SK-N-SH (cell line): ENCODE measurements at regions not wholly inside any gene's neighbourhood (a gene's known extent, or its start where the extent isn't known, plus 50 kb on each side); places are given as distances from the start of the nearest gene placed in this dataset.

ENCODE experiments used
- CTCF ChIA-PET: fragments of 300-600, 350-600 bp; formaldehyde crosslinking; extraction: SDS; loops from one replicate; lab custom pipeline; 2021; lab: Yijun Ruan, JAX
- POLR2A ChIA-PET: fragments of 350-600 bp; sonication (Branson Sonifier 250); formaldehyde crosslinking; extraction: SDS; loops from one replicate; lab custom pipeline; 2020; ENCODE audit warnings: antibody characterized with exemption, inconsistent platforms; lab: Yijun Ruan, JAX
- DNase-seq: peaks from one replicate; pipeline ENCODE4 v3.0.0; 2012
- H2AFZ ChIP-seq: fragments of 200-600 bp; sonication (generic); 2 replicates; pipeline ENCODE4 v1.8.1; 2016; ENCODE audit warnings: antibody characterized with exemption, mild to moderate bottlenecking, low read depth
- H3F3A ChIP-seq: fragments of 200-600 bp; sonication (generic); replicated peaks from 2 replicates; pipeline ENCODE3; 2016; ENCODE audit warnings: antibody characterized with exemption, mild to moderate bottlenecking; ENCODE audit not compliant: insufficient read depth
- H3K27ac ChIP-seq, 2 experiments: fragments of 200-500 bp in 1 of 2; fragments of 200-600 bp in 1 of 2; sonication (Bioruptor generic) in 1 of 2; sonication (generic), shearing (Covaris generic) in 1 of 2; 2 replicates each; pipeline versions ENCODE4 v1.5.1 to v1.6.1; 2014 to 2016; ENCODE audit warnings: low read depth in 2 of 2, inconsistent platforms in 1 of 2, low read length in 1 of 2, mild to moderate bottlenecking in 1 of 2, mixed read lengths in 1 of 2
- H3K27me3 ChIP-seq: fragments of 200-600 bp; sonication (generic), shearing (Covaris generic); 2 replicates; pipeline ENCODE4 v1.6.1; 2016; ENCODE audit warnings: mixed run types; ENCODE audit not compliant: insufficient read depth
- H3K36me3 ChIP-seq, 2 experiments: fragments of 200-500 bp in 1 of 2; fragments of 200-600 bp in 1 of 2; sonication (Bioruptor generic) in 1 of 2; sonication (generic) in 1 of 2; replicated peaks in 1 of 2; 2 replicates each; pipeline versions ENCODE3 to v1.5.1; 2014 to 2016; ENCODE audit warnings: low read length in 1 of 2, mild to moderate bottlenecking in 1 of 2; ENCODE audit not compliant: insufficient read depth in 2 of 2, control insufficient read depth in 1 of 2
- H3K4me1 ChIP-seq, 2 experiments: fragments of 200-500 bp in 1 of 2; fragments of 200-600 bp in 1 of 2; sonication (Bioruptor generic) in 1 of 2; sonication (generic), shearing (Covaris generic) in 1 of 2; 2 replicates each; pipeline versions ENCODE4 v1.5.1 to v1.6.1; 2014 to 2016; ENCODE audit warnings: low read depth in 1 of 2, low read length in 1 of 2, mixed run types in 1 of 2; ENCODE audit not compliant: insufficient read depth in 2 of 2, control insufficient read depth in 1 of 2
- H3K4me2 ChIP-seq: fragments of 200-600 bp; sonication (generic), shearing (Covaris generic); 2 replicates; pipeline ENCODE4 v1.6.1; 2017; ENCODE audit warnings: mixed run types
- H3K4me3 ChIP-seq, 2 experiments: fragments of 200-500 bp in 1 of 2; fragments of 200-600 bp in 1 of 2; sonication (Bioruptor generic) in 1 of 2; sonication (generic), shearing (Covaris generic) in 1 of 2; 2 replicates each; pipeline versions ENCODE4 v1.5.1 to v1.8.1; 2014 to 2016; ENCODE audit warnings: low read depth in 2 of 2, inconsistent platforms in 1 of 2, low read length in 1 of 2, mild to moderate bottlenecking in 1 of 2, mixed read lengths in 1 of 2, moderate library complexity in 1 of 2
- H3K79me2 ChIP-seq: fragments of 200-600 bp; sonication (generic); 2 replicates; pipeline ENCODE4 v1.8.1; 2017; ENCODE audit warnings: mild to moderate bottlenecking; ENCODE audit not compliant: insufficient read depth
- H3K9ac ChIP-seq: fragments of 200-600 bp; sonication (generic); 2 replicates; pipeline ENCODE4 v1.6.1; 2017; ENCODE audit warnings: mixed run types
- H3K9me2 ChIP-seq: fragments of 200-600 bp; sonication (generic); 2 replicates; pipeline ENCODE4 v1.6.1; 2017; ENCODE audit warnings: mixed run types
- H3K9me3 ChIP-seq: fragments of 200-600 bp; sonication (generic); 2 replicates; pipeline ENCODE4 v1.6.1; 2017; ENCODE audit warnings: mixed run types, mild to moderate bottlenecking, moderate library complexity
- H4K20me1 ChIP-seq: fragments of 200-600 bp; sonication (generic); 2 replicates; pipeline ENCODE4 v1.6.1; 2017; ENCODE audit warnings: mild to moderate bottlenecking, mixed run types; ENCODE audit not compliant: insufficient read depth
- CTCF ChIP-seq: fragments of 200-600 bp; sonication (generic); IDR thresholded peaks from 2 replicates; pipeline ENCODE4 v1.6.1; 2017; ENCODE audit warnings: antibody characterized with exemption, mild to moderate bottlenecking, moderate library complexity
- ELF1 ChIP-seq: IDR thresholded peaks from 2 replicates; pipeline ENCODE4 v1.4.0; 2012
- EP300 ChIP-seq, 2 experiments: IDR thresholded peaks; 2 replicates each; pipeline versions ENCODE4 v1.4.0 to v1.6.1; 2012; ENCODE audit warnings: borderline replicate concordance in 1 of 2, low read depth in 1 of 2, low read length in 1 of 2
- FOSL2 ChIP-seq: IDR thresholded peaks from 2 replicates; pipeline ENCODE4 v1.4.0; 2012; ENCODE audit warnings: low read depth, mild to moderate bottlenecking, moderate library complexity, borderline replicate concordance
- GABPA ChIP-seq: IDR thresholded peaks from 2 replicates; pipeline ENCODE4 v1.4.0; 2012; ENCODE audit warnings: low read depth, mild to moderate bottlenecking
- JUND ChIP-seq: IDR thresholded peaks from 2 replicates; pipeline ENCODE4 v1.4.0; 2012
- MXI1 ChIP-seq: IDR thresholded peaks from 2 replicates; pipeline ENCODE4 v1.6.1; 2012; ENCODE audit warnings: mild to moderate bottlenecking, low read depth, low read length, improper control_type of control experiment
- NRF1 ChIP-seq: IDR thresholded peaks from 2 replicates; pipeline ENCODE4 v1.6.1; 2012; ENCODE audit warnings: low read depth, mild to moderate bottlenecking, low read length
- PBX3 ChIP-seq: IDR thresholded peaks from 2 replicates; pipeline ENCODE4; 2012
- POLR2AphosphoS5 ChIP-seq: IDR thresholded peaks from 2 replicates; pipeline ENCODE4 v1.6.1; 2012; ENCODE audit warnings: low read depth, low read length
- RAD21 ChIP-seq: IDR thresholded peaks from 2 replicates; pipeline ENCODE4 v1.6.1; 2012; ENCODE audit warnings: mild to moderate bottlenecking, low read length
- REST ChIP-seq: IDR thresholded peaks from 2 replicates; pipeline ENCODE4 v1.6.1; 2012; ENCODE audit warnings: mild to moderate bottlenecking, low read depth, low read length, moderate library complexity
- RFX5 ChIP-seq: IDR thresholded peaks from 2 replicates; pipeline ENCODE4 v1.6.1; 2012; ENCODE audit warnings: mild to moderate bottlenecking, improper control_type of control experiment, low read length
- SIN3A ChIP-seq: IDR thresholded peaks from 2 replicates; pipeline ENCODE4 v1.6.1; 2012; ENCODE audit warnings: low read depth, mild to moderate bottlenecking, low read length, moderate library complexity, borderline replicate concordance
- SMC3 ChIP-seq: IDR thresholded peaks from 2 replicates; pipeline ENCODE4 v1.6.1; 2012; ENCODE audit warnings: low read depth, low read length, improper control_type of control experiment
- TAF1 ChIP-seq: IDR thresholded peaks from 2 replicates; pipeline ENCODE4 v1.6.1; 2012; ENCODE audit warnings: low read depth, mild to moderate bottlenecking, low read length, moderate library complexity, borderline replicate concordance
- TCF12 ChIP-seq: IDR thresholded peaks from 2 replicates; pipeline ENCODE4 v1.4.0; 2012
- TEAD4 ChIP-seq: IDR thresholded peaks from 2 replicates; pipeline ENCODE4 v1.4.0; 2012; ENCODE audit warnings: mild to moderate bottlenecking, borderline replicate concordance; ENCODE audit not compliant: insufficient read depth
- USF1 ChIP-seq: IDR thresholded peaks from 2 replicates; pipeline ENCODE4 v1.4.0; 2012; ENCODE audit warnings: low read depth, borderline replicate concordance
- WGBS: methylation state at CpG from one replicate; pipeline ENCODE4 v1.1.6; 2017; ENCODE audit warnings: low lambda C conversion rate; 5-methylcytosine and 5-hydroxymethylcytosine counted together

GRCh38 chr1:104825401-104825800, 1075.7 kb downstream of the AMY1C start:
- Histone ChIP-seq H3K9ac (no peak overlapping the region), H3K9me2 (no peaks in the 10 kb centered on the region), H3F3A (no peaks in the 10 kb centered on the region), H3K4me3 (no peak overlapping the region), H3K27ac (no peak overlapping the region), H3K27me3 (no peaks in the 10 kb centered on the region), H3K79me2 (no peaks in the 10 kb centered on the region), H3K36me3 (no peaks in the 10 kb centered on the region), H3K9me3 (no peaks in the 10 kb centered on the region), H4K20me1 (no peaks in the 10 kb centered on the region), H3K4me2 (no peak overlapping the region), H3K4me1 (no peaks in the 10 kb centered on the region), H2AFZ (no peak overlapping the region)
- TF ChIP-seq POLR2AphosphoS5 (no peak), SIN3A (no peak), PBX3 (no peak), USF1 (no peak), TAF1 (no peak), CTCF (no peak), MXI1 (no peak), NRF1 (no peak), RFX5 (no peak), REST (no peak), RAD21 (no peak), EP300 (IDR thresholded peaks at IDR 0.05; ENCODE audit: borderline replicate concordance in 1 of 2, low read depth in 1 of 2, low read length in 1 of 2) (no peak), GABPA (no peak), TEAD4 (no peak), SMC3 (no peak), ELF1 (no peak), JUND (no peak), FOSL2 (no peak), TCF12 (no peak)
- 11% methylated on average over 1 of the region's 1 CpG for WGBS
- no peak for DNase-seq
- POLR2A ChIA-PET = no interaction called here
- CTCF ChIA-PET = no interaction called here
